K562 (cell line): ENCODE measurements at regions not wholly inside any gene's neighbourhood (a gene's known extent, or its start where the extent isn't known, plus 50 kb on each side); places are given as distances from the start of the nearest gene placed in this dataset.

Experiments
- ADNP ChIP-seq: fragments of 200-800 bp; sonication (Bioruptor generic); IDR thresholded peaks from 2 replicates; pipeline ENCODE4 v1.6.1; 2016; ENCODE audit warnings: missing genetic modification characterization, missing compliant biosample characterization
- ESRRA ChIP-seq: fragments of 450-650 bp; IDR thresholded peaks from 2 replicates; pipeline ENCODE4 v1.6.1; 2014; ENCODE audit warnings: low read depth, mild to moderate bottlenecking, moderate library complexity, borderline replicate concordance
- ETS2 ChIP-seq: IDR thresholded peaks from 2 replicates; pipeline ENCODE4 v1.6.1; 2016; ENCODE audit warnings: borderline replicate concordance, missing genetic modification characterization, mild to moderate bottlenecking, moderate library complexity, missing compliant biosample characterization; ENCODE audit not compliant: poor library complexity, severe bottlenecking
- MBD2 ChIP-seq: sonication (generic); IDR thresholded peaks from 2 replicates; pipeline ENCODE4 v1.6.1; 2016; ENCODE audit warnings: low read depth, borderline replicate concordance
- MYBL2 ChIP-seq, 2 experiments: fragments of 450-650 bp in 1 of 2; sonication (generic) in 1 of 2; formaldehyde crosslinking in 1 of 2; IDR thresholded peaks; 2 replicates each; pipeline versions ENCODE4 v1.6.1 to v1.8.1; 2017 to 2022; ENCODE audit warnings: borderline replicate concordance in 1 of 2, inconsistent platforms in 1 of 2, low read depth in 1 of 2, mild to moderate bottlenecking in 1 of 2, missing genetic modification reagents in 1 of 2, moderate library complexity in 1 of 2
- PHF21A ChIP-seq: fragments of 450-650 bp; IDR thresholded peaks from 2 replicates; pipeline ENCODE4 v1.6.1; 2017; ENCODE audit warnings: low read depth, borderline replicate concordance
- XRCC4 ChIP-seq: IDR thresholded peaks from one replicate; pipeline ENCODE4 v1.6.1; 2011; ENCODE audit not compliant: insufficient read depth, insufficient read length; ENCODE audit errors: extremely low read depth
- TF ChIP-seq, protein P1 (sequence below): IDR thresholded peaks from 2 replicates; pipeline ENCODE4 v1.6.1; 2011; ENCODE audit warnings: borderline replicate concordance, low read depth, mild to moderate bottlenecking, moderate library complexity, low read length; ENCODE audit not compliant: insufficient read depth, poor library complexity, severe bottlenecking
- TF ChIP-seq, protein P2 (sequence below): fragments of 450-650 bp; IDR thresholded peaks from 2 replicates; pipeline ENCODE4 v1.6.1; 2016; ENCODE audit warnings: low read depth

DNA sequence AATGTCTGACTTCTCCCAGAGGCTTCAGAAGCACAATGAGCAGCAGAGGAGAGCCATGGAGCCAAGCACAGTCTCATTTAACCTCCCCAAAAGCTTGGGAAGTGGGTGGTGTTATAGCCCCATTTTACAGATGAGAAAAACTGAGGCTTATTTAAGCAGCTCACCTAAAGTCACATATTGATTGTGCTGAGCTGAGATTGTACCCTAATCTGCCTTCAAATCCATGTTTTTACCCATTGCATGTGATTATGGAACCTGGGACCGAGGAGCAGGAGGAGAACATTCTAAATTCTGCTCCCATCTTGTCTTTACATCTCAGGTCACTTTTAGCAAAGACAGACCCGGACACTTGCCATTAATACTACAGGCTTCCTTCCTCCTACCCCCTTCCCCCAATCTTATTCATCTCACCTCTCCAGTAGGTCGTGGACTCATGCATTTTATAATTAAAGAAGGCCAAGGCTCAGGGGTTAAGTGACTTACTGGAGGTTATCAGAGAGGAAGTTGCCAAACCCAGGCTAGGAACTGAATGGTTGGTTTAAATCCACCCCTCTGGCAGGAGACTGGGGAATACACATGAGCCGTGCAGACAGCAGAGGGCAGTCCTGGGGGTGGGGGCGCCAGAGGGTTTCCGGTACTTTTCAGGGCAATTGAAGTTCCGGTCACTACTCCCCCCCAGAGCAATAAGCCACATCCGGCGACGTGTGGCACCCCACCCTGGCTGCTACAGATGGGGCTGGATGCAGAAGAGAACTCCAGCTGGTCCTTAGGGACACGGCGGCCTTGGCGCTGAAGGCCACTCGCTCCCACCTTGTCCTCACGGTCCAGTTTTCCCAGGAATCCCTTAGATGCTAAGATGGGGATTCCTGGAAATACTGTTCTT, 51.0 kb upstream of the IL17B start (continued):
- TF ChIP-seq, protein P1, sequence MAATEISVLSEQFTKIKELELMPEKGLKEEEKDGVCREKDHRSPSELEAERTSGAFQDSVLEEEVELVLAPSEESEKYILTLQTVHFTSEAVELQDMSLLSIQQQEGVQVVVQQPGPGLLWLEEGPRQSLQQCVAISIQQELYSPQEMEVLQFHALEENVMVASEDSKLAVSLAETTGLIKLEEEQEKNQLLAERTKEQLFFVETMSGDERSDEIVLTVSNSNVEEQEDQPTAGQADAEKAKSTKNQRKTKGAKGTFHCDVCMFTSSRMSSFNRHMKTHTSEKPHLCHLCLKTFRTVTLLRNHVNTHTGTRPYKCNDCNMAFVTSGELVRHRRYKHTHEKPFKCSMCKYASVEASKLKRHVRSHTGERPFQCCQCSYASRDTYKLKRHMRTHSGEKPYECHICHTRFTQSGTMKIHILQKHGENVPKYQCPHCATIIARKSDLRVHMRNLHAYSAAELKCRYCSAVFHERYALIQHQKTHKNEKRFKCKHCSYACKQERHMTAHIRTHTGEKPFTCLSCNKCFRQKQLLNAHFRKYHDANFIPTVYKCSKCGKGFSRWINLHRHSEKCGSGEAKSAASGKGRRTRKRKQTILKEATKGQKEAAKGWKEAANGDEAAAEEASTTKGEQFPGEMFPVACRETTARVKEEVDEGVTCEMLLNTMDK: peak; percentile 75
- no peak for TF ChIP-seq PHF21A
- no peak for TF ChIP-seq ETS2 (tag)
- TF ChIP-seq ESRRA: peak; percentile 72; the same call in 1 of the 2 replicates
- peak; percentile 96 for TF ChIP-seq ADNP
- TF ChIP-seq, protein P2, sequence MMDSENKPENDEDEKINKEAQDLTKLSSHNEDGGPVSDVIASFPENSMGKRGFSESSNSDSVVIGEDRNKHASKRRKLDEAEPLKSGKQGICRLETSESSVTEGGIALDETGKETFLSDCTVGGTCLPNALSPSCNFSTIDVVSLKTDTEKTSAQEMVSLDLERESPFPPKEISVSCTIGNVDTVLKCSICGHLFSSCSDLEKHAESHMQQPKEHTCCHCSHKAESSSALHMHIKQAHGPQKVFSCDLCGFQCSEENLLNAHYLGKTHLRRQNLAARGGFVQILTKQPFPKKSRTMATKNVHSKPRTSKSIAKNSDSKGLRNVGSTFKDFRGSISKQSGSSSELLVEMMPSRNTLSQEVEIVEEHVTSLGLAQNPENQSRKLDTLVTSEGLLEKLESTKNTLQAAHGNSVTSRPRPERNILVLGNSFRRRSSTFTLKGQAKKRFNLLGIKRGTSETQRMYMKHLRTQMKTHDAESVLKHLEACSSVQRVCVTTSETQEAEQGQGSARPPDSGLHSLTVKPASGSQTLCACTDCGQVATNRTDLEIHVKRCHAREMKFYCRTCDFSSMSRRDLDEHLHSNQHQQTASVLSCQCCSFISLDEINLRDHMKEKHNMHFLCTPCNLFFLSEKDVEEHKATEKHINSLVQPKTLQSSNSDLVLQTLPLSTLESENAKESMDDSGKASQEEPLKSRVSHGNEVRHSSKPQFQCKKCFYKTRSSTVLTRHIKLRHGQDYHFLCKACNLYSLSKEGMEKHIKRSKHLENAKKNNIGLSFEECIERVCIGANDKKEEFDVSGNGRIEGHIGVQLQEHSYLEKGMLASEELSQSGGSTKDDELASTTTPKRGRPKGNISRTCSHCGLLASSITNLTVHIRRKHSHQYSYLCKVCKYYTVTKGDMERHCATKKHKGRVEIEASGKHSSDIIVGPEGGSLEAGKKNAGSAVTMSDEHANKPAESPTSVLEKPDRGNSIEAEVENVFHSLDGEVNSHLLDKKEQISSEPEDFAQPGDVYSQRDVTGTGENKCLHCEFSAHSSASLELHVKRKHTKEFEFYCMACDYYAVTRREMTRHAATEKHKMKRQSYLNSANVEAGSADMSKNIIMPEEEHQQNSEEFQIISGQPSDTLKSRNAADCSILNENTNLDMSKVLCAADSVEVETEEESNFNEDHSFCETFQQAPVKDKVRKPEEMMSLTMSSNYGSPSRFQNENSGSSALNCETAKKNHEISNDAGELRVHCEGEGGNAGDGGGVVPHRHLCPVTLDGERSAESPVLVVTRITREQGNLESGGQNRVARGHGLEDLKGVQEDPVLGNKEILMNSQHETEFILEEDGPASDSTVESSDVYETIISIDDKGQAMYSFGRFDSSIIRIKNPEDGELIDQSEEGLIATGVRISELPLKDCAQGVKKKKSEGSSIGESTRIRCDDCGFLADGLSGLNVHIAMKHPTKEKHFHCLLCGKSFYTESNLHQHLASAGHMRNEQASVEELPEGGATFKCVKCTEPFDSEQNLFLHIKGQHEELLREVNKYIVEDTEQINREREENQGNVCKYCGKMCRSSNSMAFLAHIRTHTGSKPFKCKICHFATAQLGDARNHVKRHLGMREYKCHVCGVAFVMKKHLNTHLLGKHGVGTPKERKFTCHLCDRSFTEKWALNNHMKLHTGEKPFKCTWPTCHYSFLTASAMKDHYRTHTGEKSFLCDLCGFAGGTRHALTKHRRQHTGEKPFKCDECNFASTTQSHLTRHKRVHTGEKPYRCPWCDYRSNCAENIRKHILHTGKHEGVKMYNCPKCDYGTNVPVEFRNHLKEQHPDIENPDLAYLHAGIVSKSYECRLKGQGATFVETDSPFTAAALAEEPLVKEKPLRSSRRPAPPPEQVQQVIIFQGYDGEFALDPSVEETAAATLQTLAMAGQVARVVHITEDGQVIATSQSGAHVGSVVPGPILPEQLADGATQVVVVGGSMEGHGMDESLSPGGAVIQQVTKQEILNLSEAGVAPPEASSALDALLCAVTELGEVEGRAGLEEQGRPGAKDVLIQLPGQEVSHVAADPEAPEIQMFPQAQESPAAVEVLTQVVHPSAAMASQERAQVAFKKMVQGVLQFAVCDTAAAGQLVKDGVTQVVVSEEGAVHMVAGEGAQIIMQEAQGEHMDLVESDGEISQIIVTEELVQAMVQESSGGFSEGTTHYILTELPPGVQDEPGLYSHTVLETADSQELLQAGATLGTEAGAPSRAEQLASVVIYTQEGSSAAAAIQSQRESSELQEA: no peak
- TF ChIP-seq MBD2: 0 out of 2 replicates have a peak, but pooled peaks have one; percentile 30
- peak; percentile 48 for TF ChIP-seq MYBL2 (IDR thresholded peaks at IDR 0.05; ENCODE audit: low read depth)
- TF ChIP-seq MYBL2 (CRISPR knock-in tag; IDR thresholded peaks at IDR 0.05; ENCODE audit: borderline replicate concordance): no peak
- TF ChIP-seq XRCC4: no peak
